ENCODE measurements at regions not wholly inside any gene's neighbourhood (a gene's known extent, or its start where the extent isn't known, plus 50 kb on each side); places are given as distances from the start of the nearest gene placed in this dataset.

GRCh38 chr10:29176845-29177832 is 111.7 kb upstream of the LYZL1 start:
- Histone ChIP-seq H3K27ac (no peak overlapping the region), H3K4me3 (no peak overlapping the region), H3K27me3 (no peaks in the 10 kb centered on the region), H3K36me3 (ENCODE audit: low read depth, missing control alignments) (no peaks in the 10 kb centered on the region), H3K9me3 (no peaks in the 10 kb centered on the region), H3K4me1 (no peaks in the 10 kb centered on the region)
- intact Hi-C loops (cut with DNase I; ENCODE audit: low total_unique reads), result no loop called here
- TF ChIP-seq POLR2A (IDR thresholded peaks at IDR 0.05), result no peak
- no peak for TF ChIP-seq CTCF (IDR thresholded peaks at IDR 0.05)
- no peak for DNase-seq
- WGBS, 2 donors, result 37 to 44% methylated on average over 7 of the region's 7 CpGs

- WGBS, 2 donors, result 65 to 69% methylated on average over 6 of the region's 6 CpGs
Measured at GRCh38 chr10:29181936-29182335, 106.9 kb upstream of the LYZL1 start.

GRCh38 chr10:29183301-29183945 is 105.4 kb upstream of the LYZL1 start:
- no peaks in the 10 kb centered on the region for H3K4me1 ChIP-seq
- no peak overlapping the region for H3K4me3 ChIP-seq
- H3K9me3 ChIP-seq, result no peaks in the 10 kb centered on the region
- TF ChIP-seq POLR2A (IDR thresholded peaks at IDR 0.05) (no peak), CTCF (IDR thresholded peaks at IDR 0.05) (no peak)
- no peaks in the 10 kb centered on the region for H3K36me3 ChIP-seq (ENCODE audit: low read depth, missing control alignments)
- intact Hi-C loops (cut with DNase I; ENCODE audit: low total_unique reads), result no loop called here
- H3K27ac ChIP-seq, result no peak overlapping the region
- 87 to 94% methylated on average over 6 of the region's 6 CpGs for WGBS, 2 donors
- DNase-seq, result no peak
- no peaks in the 10 kb centered on the region for H3K27me3 ChIP-seq

More at GRCh38 chr10:29181936-29182335, 106.9 kb upstream of the LYZL1 start:
- H3K4me1 ChIP-seq, result no peaks in the 10 kb centered on the region
- no peak overlapping the region for H3K4me3 ChIP-seq
- no peaks in the 10 kb centered on the region for H3K36me3 ChIP-seq (ENCODE audit: low read depth, missing control alignments)
- intact Hi-C loops (cut with DNase I; ENCODE audit: low total_unique reads), result no loop called here
- no peaks in the 10 kb centered on the region for H3K9me3 ChIP-seq
- H3K27ac ChIP-seq, result no peak overlapping the region
- TF ChIP-seq POLR2A (IDR thresholded peaks at IDR 0.05), result no peak
- no peak for DNase-seq
- no peaks in the 10 kb centered on the region for H3K27me3 ChIP-seq

GRCh38 chr10:29184205-29185000 is 104.5 kb upstream of the LYZL1 start:
- 82% methylated on average over 4 of the region's 4 CpGs for WGBS, 2 donors
- TF ChIP-seq POLR2A (IDR thresholded peaks at IDR 0.05) (no peak), CTCF (IDR thresholded peaks at IDR 0.05) (no peak)
- intact Hi-C loops (cut with DNase I; ENCODE audit: low total_unique reads), result no loop called here

GRCh38 chr10:29185050-29185449 is 103.8 kb upstream of the LYZL1 start:
- H3K36me3 ChIP-seq (ENCODE audit: low read depth, missing control alignments), result no peaks in the 10 kb centered on the region
- H3K4me1 ChIP-seq, result no peaks in the 10 kb centered on the region
- intact Hi-C loops (cut with DNase I; ENCODE audit: low total_unique reads), result no loop called here
- TF ChIP-seq CTCF (IDR thresholded peaks at IDR 0.05) (no peak), POLR2A (IDR thresholded peaks at IDR 0.05) (no peak)
- H3K9me3 ChIP-seq, result no peaks in the 10 kb centered on the region
- WGBS, 2 donors, result 93% methylated on average over 5 of the region's 5 CpGs
- no peak for DNase-seq
- H3K4me3 ChIP-seq, result no peak overlapping the region
- no peak overlapping the region for H3K27ac ChIP-seq
- no peaks in the 10 kb centered on the region for H3K27me3 ChIP-seq

More at GRCh38 chr10:29184205-29185000, 104.5 kb upstream of the LYZL1 start:
- Histone ChIP-seq H3K36me3 (ENCODE audit: low read depth, missing control alignments) (no peaks in the 10 kb centered on the region), H3K9me3 (no peaks in the 10 kb centered on the region), H3K4me3 (no peak overlapping the region), H3K4me1 (no peaks in the 10 kb centered on the region), H3K27ac (no peak overlapping the region), H3K27me3 (no peaks in the 10 kb centered on the region)
- no peak for DNase-seq
